ENCODE measurements at regions not wholly inside any gene's neighbourhood (a gene's known extent, or its start where the extent isn't known, plus 50 kb on each side); places are given as distances from the start of the nearest gene placed in this dataset.
"Not testable (repeated sequence)": the region's sequence is repeated elsewhere in the genome, so short reads cannot be mapped to it uniquely, and the experiment has no call there.

DNA sequence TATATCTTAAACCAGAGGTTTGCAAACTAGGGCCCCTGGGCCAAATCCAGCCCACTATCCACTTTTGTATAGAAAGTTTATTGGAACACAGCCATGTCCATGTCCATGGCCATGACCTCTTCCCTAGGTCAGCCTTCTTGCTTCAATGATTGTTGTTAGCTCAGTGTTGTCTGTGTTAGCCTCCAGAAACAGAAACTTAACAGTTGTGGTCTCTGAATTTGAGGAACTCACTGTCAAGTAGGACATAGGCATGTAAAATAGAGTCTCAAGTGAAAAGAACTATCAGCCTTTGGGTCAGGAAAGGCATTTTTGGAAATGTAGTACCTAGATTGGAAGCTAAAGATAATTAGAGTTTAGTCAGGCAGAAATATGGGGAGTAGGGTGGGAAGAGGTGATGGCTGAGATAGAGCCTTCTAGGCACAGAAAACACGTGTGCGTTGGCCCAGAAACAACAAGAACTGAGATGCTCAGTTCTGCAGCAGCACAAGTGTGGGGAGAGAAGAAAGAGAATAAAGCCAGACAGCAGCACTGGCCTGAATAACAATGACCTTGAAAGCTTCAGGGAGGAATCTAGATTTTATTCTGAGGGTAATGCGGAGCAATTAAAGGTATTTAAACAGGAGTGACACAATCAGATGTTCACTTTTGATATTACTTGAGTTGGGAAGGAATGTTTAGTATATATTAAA is 87.0 kb upstream of the OLIG3 start:
- peaks cover 25 to 29% of the 10 kb centered on the region in 2 experiments for H3K4me1 Mint-ChIP-seq
- H3K27ac Mint-ChIP-seq: no peak overlapping the region

DNA sequence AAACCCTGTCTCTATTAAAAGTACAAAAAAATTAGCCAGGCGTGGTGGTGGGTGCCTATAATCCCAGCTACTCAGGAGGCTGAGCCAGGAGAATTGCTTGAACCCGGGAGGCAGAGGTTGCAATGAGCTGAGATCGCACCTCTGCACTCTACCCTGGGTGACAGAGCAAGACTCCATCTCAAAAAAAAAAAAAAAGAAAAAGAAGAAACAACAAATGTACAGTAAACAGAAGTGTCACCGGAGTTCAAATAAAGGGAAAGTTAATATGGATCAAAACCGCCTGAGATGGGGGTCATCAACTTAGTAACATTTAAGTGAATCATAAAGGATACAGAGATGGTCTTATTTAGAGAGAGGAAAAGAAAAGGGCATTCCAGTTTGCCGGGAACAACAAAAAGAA is 89.3 kb upstream of the OLIG3 start:
- H3K27me3 Mint-ChIP-seq (ENCODE audit: low read depth); H4K91ac ChIP-seq (ENCODE audit: insufficient read length, low read depth, low read length); H3K9ac ChIP-seq (ENCODE audit: extremely low read depth, insufficient read length, low read length); H3K9me3 Mint-ChIP-seq; H2AK5ac ChIP-seq (ENCODE audit: insufficient read length, low read length); H3K4ac ChIP-seq (ENCODE audit: low read depth, low read length); H3K79me2 ChIP-seq (ENCODE audit: insufficient read depth, low read length); H4K20me1 ChIP-seq (ENCODE audit: control insufficient read depth, insufficient read depth, insufficient read length); H3K18ac ChIP-seq (ENCODE audit: insufficient read length, low read depth, low read length); H3K4me1 ChIP-seq (ENCODE audit: insufficient read depth, low read length); H3T11ph ChIP-seq (ENCODE audit: low read length); H3K9me3 ChIP-seq (ENCODE audit: control insufficient read depth, low read depth, low read length); H3K27ac Mint-ChIP-seq; H3K4me2 ChIP-seq (ENCODE audit: insufficient read depth, insufficient read length, low read length); H3K36me3 Mint-ChIP-seq (ENCODE audit: insufficient read depth in 1 of 3, low read depth in 3 of 3); H2BK5ac ChIP-seq (ENCODE audit: insufficient read length, low read length); H4K8ac ChIP-seq (replicated peaks; ENCODE audit: insufficient read length, low read depth, low read length); H2BK12ac ChIP-seq (ENCODE audit: insufficient read length, low read depth, low read length); H4K5ac ChIP-seq (ENCODE audit: insufficient read length, low read depth, low read length); H3K27me3 ChIP-seq (ENCODE audit: insufficient read depth, low read length); H3K27ac ChIP-seq (ENCODE audit: insufficient read length, low read depth, low read length); DNase-seq; H3K23ac ChIP-seq (ENCODE audit: insufficient read length, low read depth, low read length); H2BK120ac ChIP-seq (ENCODE audit: low read depth, low read length, poor library complexity, severe bottlenecking); H3K56ac ChIP-seq (ENCODE audit: insufficient read length, low read depth, low read length); H3K14ac ChIP-seq (ENCODE audit: insufficient read depth, low read length); H2BK15ac ChIP-seq (ENCODE audit: low read depth, low read length); H3K23me2 ChIP-seq (ENCODE audit: insufficient read length, low read depth, low read length, poor library complexity, severe bottlenecking); H3K79me1 ChIP-seq (ENCODE audit: insufficient read depth, low read depth, low read length, poor library complexity, severe bottlenecking); H2AFZ ChIP-seq (ENCODE audit: low read length); H2BK20ac ChIP-seq (ENCODE audit: low read depth, low read length, poor library complexity, severe bottlenecking); H3K4me3 Mint-ChIP-seq: not testable (repeated sequence)
- no CpG with 5 or more reads among the region's 6 CpGs for WGBS (ENCODE audit: extremely low coverage, insufficient read length, low lambda C conversion rate)
- H3K4me1 Mint-ChIP-seq: peaks cover 27 to 35% of the 10 kb centered on the region in 2 experiments

More for the DNA sequence above, 87.0 kb upstream of the OLIG3 start:
- Histone ChIP-seq H3K79me2 (ENCODE audit: insufficient read depth, low read length) (no peaks in the 10 kb centered on the region), H3K9ac (ENCODE audit: extremely low read depth, insufficient read length, low read length) (no peak overlapping the region), H2BK12ac (ENCODE audit: insufficient read length, low read depth, low read length) (no peak overlapping the region), H2BK20ac (ENCODE audit: low read depth, low read length, poor library complexity, severe bottlenecking) (no peak overlapping the region), H4K91ac (ENCODE audit: insufficient read length, low read depth, low read length) (no peak overlapping the region), H2BK120ac (ENCODE audit: low read depth, low read length, poor library complexity, severe bottlenecking) (no peak overlapping the region), H3K4me1 (ENCODE audit: insufficient read depth, low read length) (0 out of 2 replicates have a peak, but pooled peaks cover 3% of the 10 kb centered on the region), H4K5ac (ENCODE audit: insufficient read length, low read depth, low read length) (no peak overlapping the region), H3K18ac (ENCODE audit: insufficient read length, low read depth, low read length) (no peak overlapping the region), H2AK5ac (ENCODE audit: insufficient read length, low read length) (no peak overlapping the region), H3K9me3 (ENCODE audit: control insufficient read depth, low read depth, low read length) (no peaks in the 10 kb centered on the region), H3K79me1 (ENCODE audit: insufficient read depth, low read depth, low read length, poor library complexity, severe bottlenecking) (no peaks in the 10 kb centered on the region), H2AFZ (ENCODE audit: low read length) (no peak overlapping the region), H3K56ac (ENCODE audit: insufficient read length, low read depth, low read length) (no peak overlapping the region), H3K14ac (ENCODE audit: insufficient read depth, low read length) (no peak overlapping the region), H3K27ac (ENCODE audit: insufficient read length, low read depth, low read length) (no peak overlapping the region), H3K27me3 (ENCODE audit: insufficient read depth, low read length) (no peaks in the 10 kb centered on the region), H3K23me2 (ENCODE audit: insufficient read length, low read depth, low read length, poor library complexity, severe bottlenecking) (no peaks in the 10 kb centered on the region), H2BK5ac (ENCODE audit: insufficient read length, low read length) (no peak overlapping the region), H2BK15ac (ENCODE audit: low read depth, low read length) (no peak overlapping the region), H4K8ac (replicated peaks; ENCODE audit: insufficient read length, low read depth, low read length) (no peak overlapping the region), H3T11ph (ENCODE audit: low read length) (no peak overlapping the region), H4K20me1 (ENCODE audit: control insufficient read depth, insufficient read depth, insufficient read length) (no peaks in the 10 kb centered on the region), H3K23ac (ENCODE audit: insufficient read length, low read depth, low read length) (no peak overlapping the region), H3K4ac (ENCODE audit: low read depth, low read length) (no peak overlapping the region), H3K4me2 (ENCODE audit: insufficient read depth, insufficient read length, low read length) (no peak overlapping the region)
- H3K27me3 Mint-ChIP-seq (ENCODE audit: low read depth): no peaks in the 10 kb centered on the region; the same call in 1 of the 2 replicates
- peaks cover 0 to 3% of the 10 kb centered on the region in 2 experiments; a peak in 1 of 5 replicates for H3K9me3 Mint-ChIP-seq
- no CpG with 5 or more reads among the region's 3 CpGs for WGBS (ENCODE audit: extremely low coverage, insufficient read length, low lambda C conversion rate)
- DNase-seq: no peak
- no peaks in the 10 kb centered on the region for H3K36me3 Mint-ChIP-seq (ENCODE audit: insufficient read depth in 1 of 3, low read depth in 3 of 3)
- TF ChIP-seq, protein P1, sequence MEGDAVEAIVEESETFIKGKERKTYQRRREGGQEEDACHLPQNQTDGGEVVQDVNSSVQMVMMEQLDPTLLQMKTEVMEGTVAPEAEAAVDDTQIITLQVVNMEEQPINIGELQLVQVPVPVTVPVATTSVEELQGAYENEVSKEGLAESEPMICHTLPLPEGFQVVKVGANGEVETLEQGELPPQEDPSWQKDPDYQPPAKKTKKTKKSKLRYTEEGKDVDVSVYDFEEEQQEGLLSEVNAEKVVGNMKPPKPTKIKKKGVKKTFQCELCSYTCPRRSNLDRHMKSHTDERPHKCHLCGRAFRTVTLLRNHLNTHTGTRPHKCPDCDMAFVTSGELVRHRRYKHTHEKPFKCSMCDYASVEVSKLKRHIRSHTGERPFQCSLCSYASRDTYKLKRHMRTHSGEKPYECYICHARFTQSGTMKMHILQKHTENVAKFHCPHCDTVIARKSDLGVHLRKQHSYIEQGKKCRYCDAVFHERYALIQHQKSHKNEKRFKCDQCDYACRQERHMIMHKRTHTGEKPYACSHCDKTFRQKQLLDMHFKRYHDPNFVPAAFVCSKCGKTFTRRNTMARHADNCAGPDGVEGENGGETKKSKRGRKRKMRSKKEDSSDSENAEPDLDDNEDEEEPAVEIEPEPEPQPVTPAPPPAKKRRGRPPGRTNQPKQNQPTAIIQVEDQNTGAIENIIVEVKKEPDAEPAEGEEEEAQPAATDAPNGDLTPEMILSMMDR (conservative IDR thresholded peaks at IDR 0.05): no peak
- H3K4me3 Mint-ChIP-seq: no peak overlapping the region

All from H9 (cell line).